DLD1 (cell line): ENCODE measurements at regions not wholly inside any gene's neighbourhood (a gene's known extent, or its start where the extent isn't known, plus 50 kb on each side); places are given as distances from the start of the nearest gene placed in this dataset.

Experiments used
- in situ Hi-C: cut with HindIII; loops from 2 replicates; pipeline ENCODE4 v1.10.0; 2017; ENCODE audit warnings: low sequenced_read_pairs

- in situ Hi-C loops = no loop called here
Measured at GRCh38 chr2:204344119-204344518, 201.2 kb upstream of the PARD3B start.

GRCh38 chr2:204346906-204347305, 198.4 kb upstream of the PARD3B start:
- in situ Hi-C loops = no loop called here

- in situ Hi-C loops = no loop called here
Measured at GRCh38 chr2:204353823-204354222, 191.5 kb upstream of the PARD3B start.

- in situ Hi-C loops = no loop called here
Measured at GRCh38 chr2:204354442-204354856, 190.8 kb upstream of the PARD3B start.

GRCh38 chr2:204355688-204356087, 189.6 kb upstream of the PARD3B start:
- in situ Hi-C loops = no loop called here

- in situ Hi-C loops = no loop called here
Measured at GRCh38 chr2:204356151-204356641, 189.1 kb upstream of the PARD3B start.

- in situ Hi-C loops = no loop called here
Measured at GRCh38 chr2:204357286-204357685, 188.0 kb upstream of the PARD3B start.

- in situ Hi-C loops = no loop called here
Measured at GRCh38 chr2:204359076-204359475, 186.2 kb upstream of the PARD3B start.

GRCh38 chr2:204360218-204361007, 184.9 kb upstream of the PARD3B start:
- in situ Hi-C loops = no loop called here

- in situ Hi-C loops = no loop called here
Measured at GRCh38 chr2:204361738-204362137, 183.5 kb upstream of the PARD3B start.

- in situ Hi-C loops = no loop called here
Measured at GRCh38 chr2:204362581-204362980, 182.7 kb upstream of the PARD3B start.

GRCh38 chr2:204363513-204363912, 181.8 kb upstream of the PARD3B start:
- in situ Hi-C loops = no loop called here

- in situ Hi-C loops = no loop called here
Measured at GRCh38 chr2:204364860-204365535, 180.3 kb upstream of the PARD3B start.

GRCh38 chr2:204365811-204366210, 179.5 kb upstream of the PARD3B start:
- in situ Hi-C loops = no loop called here

- in situ Hi-C loops = no loop called here
Measured at GRCh38 chr2:204367466-204367865, 177.8 kb upstream of the PARD3B start.

GRCh38 chr2:204370172-204370718, 175.0 kb upstream of the PARD3B start:
- in situ Hi-C loops = no loop called here

- in situ Hi-C loops = no loop called here
Measured at GRCh38 chr2:204373942-204374341, 171.3 kb upstream of the PARD3B start.

- in situ Hi-C loops = no loop called here
Measured at GRCh38 chr2:204380141-204380881, 165.0 kb upstream of the PARD3B start.

- in situ Hi-C loops = no loop called here
Measured at GRCh38 chr2:204386668-204387067, 158.6 kb upstream of the PARD3B start.

GRCh38 chr2:204389120-204389519, 156.2 kb upstream of the PARD3B start:
- in situ Hi-C loops = no loop called here

GRCh38 chr2:204389856-204390255, 155.4 kb upstream of the PARD3B start:
- in situ Hi-C loops = no loop called here
